ENCODE measurements at regions not wholly inside any gene's neighbourhood (a gene's known extent, or its start where the extent isn't known, plus 50 kb on each side); places are given as distances from the start of the nearest gene placed in this dataset.

- H3K36me3 Mint-ChIP-seq: peaks cover 0 to 5% (median 0%) of the 10 kb centered on the region in 5 donors
- Histone ChIP-seq H3K36me3 (ENCODE audit: control insufficient read depth in 2 of 3, insufficient read depth in 3 of 3, low read length in 3 of 3) (no peaks in the 10 kb centered on the region), H3K9me3 (ENCODE audit: control insufficient read depth in 2 of 3, low read length in 3 of 3) (no peaks in the 10 kb centered on the region), H3K27ac (ENCODE audit: low read depth, low read length) (no peak overlapping the region), H3K4me3 (ENCODE audit: low read length) (no peak overlapping the region), H3K27me3 (ENCODE audit: control insufficient read depth in 2 of 2, insufficient read depth in 2 of 2, low read length in 2 of 2) (no peaks in the 10 kb centered on the region), H3K4me1 (ENCODE audit: control insufficient read depth in 2 of 2, insufficient read depth in 2 of 2, low read length in 2 of 2) (no peaks in the 10 kb centered on the region)
- no peaks in the 10 kb centered on the region for H3K4me1 Mint-ChIP-seq
- intact Hi-C loops (cut with micrococcal nuclease): no loop called here
- H3K9me3 Mint-ChIP-seq: peaks cover 2 to 44% (median 16%) of the 10 kb centered on the region in 11 donors
- H3K27ac Mint-ChIP-seq: no peak overlapping the region
- POLR2A ChIA-PET: no interaction called here
- no peak overlapping the region for H3K4me3 Mint-ChIP-seq
- DNase-seq: no peak
- CTCF ChIA-PET: no interaction called here
- no peaks in the 10 kb centered on the region for H3K27me3 Mint-ChIP-seq
- no peak for ATAC-seq
These were observed 602.9 kb upstream of the ST8SIA4 start for GRCh38 chr5:101505891-101506570.

- Mint-ChIP-seq H3K4me3 (no peak overlapping the region), H3K4me1 (no peaks in the 10 kb centered on the region), H3K36me3 (no peaks in the 10 kb centered on the region), H3K9me3 (peaks cover 0 to 7% (median 0%) of the 10 kb centered on the region in 11 donors), H3K27ac (no peak overlapping the region), H3K27me3 (no peaks in the 10 kb centered on the region)
- Histone ChIP-seq H3K27ac (ENCODE audit: low read depth, low read length) (no peak overlapping the region), H3K4me3 (ENCODE audit: low read length) (no peak overlapping the region), H3K4me1 (ENCODE audit: control insufficient read depth in 2 of 2, insufficient read depth in 2 of 2, low read length in 2 of 2) (no peaks in the 10 kb centered on the region), H3K9me3 (ENCODE audit: control insufficient read depth in 2 of 3, low read length in 3 of 3) (no peaks in the 10 kb centered on the region), H3K27me3 (ENCODE audit: control insufficient read depth in 2 of 2, insufficient read depth in 2 of 2, low read length in 2 of 2) (no peaks in the 10 kb centered on the region), H3K36me3 (ENCODE audit: control insufficient read depth in 2 of 3, insufficient read depth in 3 of 3, low read length in 3 of 3) (no peaks in the 10 kb centered on the region)
- ATAC-seq (no peak), DNase-seq (no peak)
- intact Hi-C loops (cut with micrococcal nuclease): no loop called here
- ChIA-PET POLR2A (interaction anchor here (0.7 kb wide), 1 partner anchor 136 kb away, joined by 3 read pairs; no protein-coding TSS in a partner anchor), CTCF (no interaction called here)
These were observed 579.8 kb upstream of the ST8SIA4 start for GRCh38 chr5:101482931-101483330.

- POLR2A ChIA-PET: no interaction called here
- DNase-seq: no peak
- H3K9me3 Mint-ChIP-seq: peaks cover 0 to 3% (median 0%) of the 10 kb centered on the region in 11 donors
- Histone ChIP-seq H3K9me3 (ENCODE audit: control insufficient read depth in 2 of 3, low read length in 3 of 3) (no peaks in the 10 kb centered on the region), H3K4me3 (ENCODE audit: low read length) (no peak overlapping the region), H3K4me1 (ENCODE audit: control insufficient read depth in 2 of 2, insufficient read depth in 2 of 2, low read length in 2 of 2) (no peaks in the 10 kb centered on the region), H3K27me3 (ENCODE audit: control insufficient read depth in 2 of 2, insufficient read depth in 2 of 2, low read length in 2 of 2) (no peaks in the 10 kb centered on the region), H3K27ac (ENCODE audit: low read depth, low read length) (no peak overlapping the region), H3K36me3 (ENCODE audit: control insufficient read depth in 2 of 3, insufficient read depth in 3 of 3, low read length in 3 of 3) (no peaks in the 10 kb centered on the region)
- no peak for ATAC-seq
- CTCF ChIA-PET: no interaction called here
- no peak overlapping the region for H3K4me3 Mint-ChIP-seq
- no peaks in the 10 kb centered on the region for H3K36me3 Mint-ChIP-seq
- H3K27ac Mint-ChIP-seq: no peak overlapping the region
- H3K4me1 Mint-ChIP-seq: no peaks in the 10 kb centered on the region
- intact Hi-C loops (cut with micrococcal nuclease): no loop called here
- H3K27me3 Mint-ChIP-seq: no peaks in the 10 kb centered on the region
These were observed 570.4 kb upstream of the ST8SIA4 start for GRCh38 chr5:101473483-101473882.

- H3K4me1 Mint-ChIP-seq: no peaks in the 10 kb centered on the region
- ChIA-PET POLR2A (no interaction called here), CTCF (no interaction called here)
- no peaks in the 10 kb centered on the region for H3K36me3 ChIP-seq (ENCODE audit: control insufficient read depth in 2 of 3, insufficient read depth in 3 of 3, low read length in 3 of 3)
- H3K27me3 Mint-ChIP-seq: no peaks in the 10 kb centered on the region
- H3K4me1 ChIP-seq (ENCODE audit: control insufficient read depth in 2 of 2, insufficient read depth in 2 of 2, low read length in 2 of 2): no peaks in the 10 kb centered on the region
- no peak overlapping the region for H3K27ac Mint-ChIP-seq
- no peak overlapping the region for H3K27ac ChIP-seq (ENCODE audit: low read depth, low read length)
- H3K36me3 Mint-ChIP-seq: no peaks in the 10 kb centered on the region
- no peak overlapping the region for H3K4me3 ChIP-seq (ENCODE audit: low read length)
- no peaks in the 10 kb centered on the region for H3K9me3 ChIP-seq (ENCODE audit: control insufficient read depth in 2 of 3, low read length in 3 of 3)
- no peak overlapping the region for H3K4me3 Mint-ChIP-seq
- no peak for ATAC-seq
- no peaks in the 10 kb centered on the region for H3K9me3 Mint-ChIP-seq
- no peak for DNase-seq
- intact Hi-C loops (cut with micrococcal nuclease): no loop called here
- no peaks in the 10 kb centered on the region for H3K27me3 ChIP-seq (ENCODE audit: control insufficient read depth in 2 of 2, insufficient read depth in 2 of 2, low read length in 2 of 2)
These were observed 558.4 kb upstream of the ST8SIA4 start for GRCh38 chr5:101461455-101461854.

GRCh38 chr5:101458587-101458986, 555.5 kb upstream of the ST8SIA4 start:
- Histone ChIP-seq H3K9me3 (ENCODE audit: control insufficient read depth in 2 of 3, low read length in 3 of 3) (no peaks in the 10 kb centered on the region), H3K4me3 (ENCODE audit: low read length) (no peak overlapping the region), H3K36me3 (ENCODE audit: control insufficient read depth in 2 of 3, insufficient read depth in 3 of 3, low read length in 3 of 3) (no peaks in the 10 kb centered on the region), H3K4me1 (ENCODE audit: control insufficient read depth in 2 of 2, insufficient read depth in 2 of 2, low read length in 2 of 2) (no peaks in the 10 kb centered on the region), H3K27me3 (ENCODE audit: control insufficient read depth in 2 of 2, insufficient read depth in 2 of 2, low read length in 2 of 2) (no peaks in the 10 kb centered on the region), H3K27ac (ENCODE audit: low read depth, low read length) (no peak overlapping the region)
- ChIA-PET CTCF (no interaction called here), POLR2A (no interaction called here)
- intact Hi-C loops (cut with micrococcal nuclease): no loop called here
- Mint-ChIP-seq H3K27ac (no peak overlapping the region), H3K36me3 (no peaks in the 10 kb centered on the region), H3K9me3 (no peaks in the 10 kb centered on the region), H3K27me3 (no peaks in the 10 kb centered on the region), H3K4me1 (no peaks in the 10 kb centered on the region), H3K4me3 (no peak overlapping the region)
- ATAC-seq (no peak), DNase-seq (no peak)

GRCh38 chr5:101455851-101456250, 552.8 kb upstream of the ST8SIA4 start:
- no peaks in the 10 kb centered on the region for H3K4me1 Mint-ChIP-seq
- H3K4me3 Mint-ChIP-seq: no peak overlapping the region
- no peak overlapping the region for H3K4me3 ChIP-seq (ENCODE audit: low read length)
- no peak overlapping the region for H3K27ac ChIP-seq (ENCODE audit: low read depth, low read length)
- no peaks in the 10 kb centered on the region for H3K27me3 Mint-ChIP-seq
- H3K4me1 ChIP-seq (ENCODE audit: control insufficient read depth in 2 of 2, insufficient read depth in 2 of 2, low read length in 2 of 2): no peaks in the 10 kb centered on the region
- no peak for ATAC-seq
- no peak for DNase-seq
- H3K27ac Mint-ChIP-seq: no peak overlapping the region
- H3K9me3 Mint-ChIP-seq: peaks cover 0 to 1% (median 0%) of the 10 kb centered on the region in 11 donors
- ChIA-PET POLR2A (no interaction called here), CTCF (no interaction called here)
- H3K36me3 Mint-ChIP-seq: no peaks in the 10 kb centered on the region
- H3K36me3 ChIP-seq (ENCODE audit: control insufficient read depth in 2 of 3, insufficient read depth in 3 of 3, low read length in 3 of 3): no peaks in the 10 kb centered on the region
- intact Hi-C loops (cut with micrococcal nuclease): no loop called here
- H3K27me3 ChIP-seq (ENCODE audit: control insufficient read depth in 2 of 2, insufficient read depth in 2 of 2, low read length in 2 of 2): no peaks in the 10 kb centered on the region
- no peaks in the 10 kb centered on the region for H3K9me3 ChIP-seq (ENCODE audit: control insufficient read depth in 2 of 3, low read length in 3 of 3)

GRCh38 chr5:101455048-101455447, 552.0 kb upstream of the ST8SIA4 start:
- Histone ChIP-seq H3K9me3 (ENCODE audit: control insufficient read depth in 2 of 3, low read length in 3 of 3) (no peaks in the 10 kb centered on the region), H3K36me3 (ENCODE audit: control insufficient read depth in 2 of 3, insufficient read depth in 3 of 3, low read length in 3 of 3) (no peaks in the 10 kb centered on the region), H3K4me1 (ENCODE audit: control insufficient read depth in 2 of 2, insufficient read depth in 2 of 2, low read length in 2 of 2) (no peaks in the 10 kb centered on the region), H3K27me3 (ENCODE audit: control insufficient read depth in 2 of 2, insufficient read depth in 2 of 2, low read length in 2 of 2) (no peaks in the 10 kb centered on the region), H3K27ac (ENCODE audit: low read depth, low read length) (no peak overlapping the region), H3K4me3 (ENCODE audit: low read length) (no peak overlapping the region)
- H3K4me3 Mint-ChIP-seq: no peak overlapping the region
- no peak overlapping the region for H3K27ac Mint-ChIP-seq
- no peaks in the 10 kb centered on the region for H3K4me1 Mint-ChIP-seq
- no peaks in the 10 kb centered on the region for H3K36me3 Mint-ChIP-seq
- POLR2A ChIA-PET: no interaction called here
- intact Hi-C loops (cut with micrococcal nuclease): no loop called here
- CTCF ChIA-PET: no interaction called here
- no peak for DNase-seq
- H3K9me3 Mint-ChIP-seq: peaks cover 0 to 1% (median 0%) of the 10 kb centered on the region in 11 donors
- no peaks in the 10 kb centered on the region for H3K27me3 Mint-ChIP-seq
- no peak for ATAC-seq

Data from naive thymus-derived CD4-positive, alpha-beta T cell (primary cell).